ENCODE measurements at regions not wholly inside any gene's neighbourhood (a gene's known extent, or its start where the extent isn't known, plus 50 kb on each side); places are given as distances from the start of the nearest gene placed in this dataset.

DNA sequence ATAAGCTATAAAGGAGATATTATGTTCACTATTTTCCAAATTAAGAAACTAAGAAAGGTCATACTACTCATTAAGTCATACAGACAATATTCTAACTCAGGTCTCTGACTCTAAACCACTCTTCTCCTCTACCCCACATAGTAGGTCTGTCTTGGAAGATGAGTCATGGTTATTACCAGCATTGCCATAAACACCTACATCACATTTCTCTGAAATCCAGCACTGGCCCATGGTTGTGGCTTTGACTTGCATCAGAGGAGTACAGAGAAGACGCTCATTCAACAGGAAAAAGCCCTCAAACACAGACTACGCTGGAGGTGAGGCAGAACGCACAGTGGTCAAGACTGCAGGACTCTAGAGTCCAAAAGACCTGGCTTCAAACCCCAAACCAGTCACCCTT is 476.8 kb downstream of the COG6 start:
- POLR2A ChIA-PET = no interaction called here
- H3K36me3 ChIP-seq (ENCODE audit: control insufficient read depth, insufficient read depth, low read length) = no peaks in the 10 kb centered on the region
- no peak for DNase-seq (ENCODE audit: low read depth)
- no peak overlapping the region for H3K4me3 ChIP-seq (ENCODE audit: low read depth, low read length)
- TF ChIP-seq, protein P1, sequence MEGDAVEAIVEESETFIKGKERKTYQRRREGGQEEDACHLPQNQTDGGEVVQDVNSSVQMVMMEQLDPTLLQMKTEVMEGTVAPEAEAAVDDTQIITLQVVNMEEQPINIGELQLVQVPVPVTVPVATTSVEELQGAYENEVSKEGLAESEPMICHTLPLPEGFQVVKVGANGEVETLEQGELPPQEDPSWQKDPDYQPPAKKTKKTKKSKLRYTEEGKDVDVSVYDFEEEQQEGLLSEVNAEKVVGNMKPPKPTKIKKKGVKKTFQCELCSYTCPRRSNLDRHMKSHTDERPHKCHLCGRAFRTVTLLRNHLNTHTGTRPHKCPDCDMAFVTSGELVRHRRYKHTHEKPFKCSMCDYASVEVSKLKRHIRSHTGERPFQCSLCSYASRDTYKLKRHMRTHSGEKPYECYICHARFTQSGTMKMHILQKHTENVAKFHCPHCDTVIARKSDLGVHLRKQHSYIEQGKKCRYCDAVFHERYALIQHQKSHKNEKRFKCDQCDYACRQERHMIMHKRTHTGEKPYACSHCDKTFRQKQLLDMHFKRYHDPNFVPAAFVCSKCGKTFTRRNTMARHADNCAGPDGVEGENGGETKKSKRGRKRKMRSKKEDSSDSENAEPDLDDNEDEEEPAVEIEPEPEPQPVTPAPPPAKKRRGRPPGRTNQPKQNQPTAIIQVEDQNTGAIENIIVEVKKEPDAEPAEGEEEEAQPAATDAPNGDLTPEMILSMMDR (IDR thresholded peaks at IDR 0.05; ENCODE audit: insufficient read depth, low read depth, low read length) = no peak
- no peaks in the 10 kb centered on the region for H3K27me3 ChIP-seq (ENCODE audit: control insufficient read depth, insufficient read depth, low read length)
- CTCF ChIA-PET = interaction anchor here (1.1 kb wide), 1 partner anchor 12 kb away, joined by 3 read pairs; no protein-coding TSS in a partner anchor

DNA sequence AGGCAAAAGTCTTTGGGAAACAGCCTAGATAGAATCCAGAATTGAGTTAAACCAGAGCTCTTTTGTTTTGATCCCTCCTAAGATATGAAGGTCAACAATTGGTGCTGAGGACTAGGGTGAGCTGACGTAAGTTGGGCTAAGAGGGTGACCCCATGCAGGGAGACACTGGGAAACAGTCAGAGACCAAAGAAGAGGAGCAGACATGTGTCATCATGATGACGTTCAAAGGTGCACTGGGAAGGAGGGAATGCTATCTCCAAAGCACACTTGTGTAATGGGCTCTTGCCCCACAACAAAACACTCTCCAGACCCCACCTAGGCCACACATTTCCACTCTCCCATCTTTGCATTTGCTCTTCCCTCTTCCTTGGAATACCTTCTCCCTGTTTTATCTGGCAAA is 481.4 kb downstream of the COG6 start:
- TF ChIP-seq, protein P1 (IDR thresholded peaks at IDR 0.05; ENCODE audit: insufficient read depth, low read depth, low read length) = no peak
- Histone ChIP-seq H3K27me3 (ENCODE audit: control insufficient read depth, insufficient read depth, low read length) (no peaks in the 10 kb centered on the region), H3K4me3 (ENCODE audit: low read depth, low read length) (no peak overlapping the region), H3K36me3 (ENCODE audit: control insufficient read depth, insufficient read depth, low read length) (no peaks in the 10 kb centered on the region)
- ChIA-PET POLR2A (no interaction called here), CTCF (no interaction called here)
- DNase-seq (ENCODE audit: low read depth) = no peak

DNA sequence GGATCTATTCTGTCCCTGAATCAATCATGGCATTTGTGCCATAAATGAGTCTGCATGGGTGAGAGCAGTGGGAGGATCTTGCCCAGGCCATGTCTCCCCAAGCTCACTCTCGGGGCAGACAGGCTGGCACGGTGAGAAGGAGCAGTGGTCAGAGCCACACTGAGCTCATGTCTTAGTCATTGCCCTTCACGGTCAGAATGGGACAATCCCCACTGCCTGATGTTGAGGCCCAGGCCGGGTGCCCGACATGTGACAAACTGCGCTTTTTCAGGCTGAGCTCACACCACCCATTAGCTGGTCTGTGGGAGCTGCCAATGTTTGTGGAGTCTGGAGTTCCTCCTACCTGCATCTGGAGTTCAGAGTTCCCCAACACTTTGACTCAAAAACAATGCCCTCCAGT is 481.9 kb downstream of the COG6 start:
- Histone ChIP-seq H3K27me3 (ENCODE audit: control insufficient read depth, insufficient read depth, low read length) (no peaks in the 10 kb centered on the region), H3K4me3 (ENCODE audit: low read depth, low read length) (no peak overlapping the region), H3K36me3 (ENCODE audit: control insufficient read depth, insufficient read depth, low read length) (no peaks in the 10 kb centered on the region)
- ChIA-PET CTCF (no interaction called here), POLR2A (no interaction called here)
- no peak for DNase-seq (ENCODE audit: low read depth)
- TF ChIP-seq, protein P1 (IDR thresholded peaks at IDR 0.05; ENCODE audit: insufficient read depth, low read depth, low read length) = no peak

DNA sequence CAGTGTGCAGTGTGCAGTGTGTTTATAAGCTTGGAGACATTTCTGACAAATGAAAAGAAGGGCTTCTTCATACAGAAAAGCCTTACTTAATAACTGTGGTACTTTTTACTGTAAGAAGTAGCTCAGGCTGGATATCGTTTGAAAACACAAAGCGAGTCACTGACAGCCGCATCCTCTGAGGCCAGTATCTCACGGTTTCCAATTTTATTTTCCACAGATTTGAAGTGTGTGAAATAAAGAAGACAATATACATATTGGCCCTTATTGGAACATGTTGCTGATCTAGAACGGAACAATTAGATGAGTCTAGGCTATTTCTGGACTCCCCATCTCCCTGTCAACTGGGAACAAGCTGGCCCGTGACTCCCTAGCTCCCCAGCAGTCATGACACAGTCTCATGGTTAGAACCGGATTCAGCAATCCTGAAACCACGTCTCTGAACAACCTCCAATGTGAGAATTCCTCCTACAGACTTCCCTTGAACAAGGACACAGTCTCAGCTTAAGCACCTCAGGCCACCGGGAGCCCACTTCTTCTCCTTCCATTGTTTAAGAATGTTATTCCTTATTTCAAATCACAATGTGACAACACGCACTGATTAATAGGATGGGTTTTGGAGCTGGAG is 484.5 kb downstream of the COG6 start:
- DNase-seq (ENCODE audit: low read depth) = no peak
- ChIA-PET CTCF (interaction anchor here (0.9 to 2.2 kb wide), 2 partner anchors 10 to 26 kb away, joined by 3 to 6 read pairs; no protein-coding TSS in a partner anchor), POLR2A (no interaction called here)
- H3K36me3 ChIP-seq (ENCODE audit: control insufficient read depth, insufficient read depth, low read length) = no peaks in the 10 kb centered on the region
- TF ChIP-seq, protein P1 (IDR thresholded peaks at IDR 0.05; ENCODE audit: insufficient read depth, low read depth, low read length) = no peak
- 0 out of 2 replicates have a peak, but pooled peaks cover 2% of the 10 kb centered on the region for H3K27me3 ChIP-seq (ENCODE audit: control insufficient read depth, insufficient read depth, low read length)
- H3K4me3 ChIP-seq (ENCODE audit: low read depth, low read length) = no peak overlapping the region

DNA sequence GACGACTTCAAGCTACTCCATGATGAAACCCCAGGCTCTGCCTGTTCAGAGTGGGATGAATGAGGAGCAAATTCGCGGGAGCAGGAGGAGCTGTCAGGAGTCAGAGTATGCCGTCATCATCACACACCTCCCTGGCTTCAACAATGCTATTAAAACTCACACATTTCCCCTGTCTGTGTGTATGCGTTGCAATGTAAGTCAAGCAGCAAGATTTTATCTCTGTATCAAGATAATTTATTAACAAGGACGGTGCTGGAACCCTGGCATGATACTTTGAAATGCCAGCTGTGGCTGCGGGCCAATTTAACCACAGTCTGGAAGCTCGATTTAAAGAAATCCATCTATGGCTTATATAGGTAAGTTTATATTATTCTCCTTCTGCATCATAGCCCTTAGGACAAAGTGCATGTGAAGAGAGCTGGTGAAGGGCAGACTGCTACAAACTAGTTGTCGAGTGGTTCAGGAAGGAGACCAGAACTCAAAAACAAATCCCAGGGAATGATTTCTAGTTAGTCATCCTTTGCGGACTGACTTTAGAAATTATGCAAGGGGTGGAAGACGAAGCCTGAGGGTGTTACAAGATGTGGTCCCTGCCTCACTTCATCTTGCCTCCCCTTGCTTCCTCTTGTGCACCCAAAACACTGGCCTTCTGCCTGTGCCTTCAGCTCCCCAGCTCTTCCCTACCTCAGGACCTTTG is 486.5 kb downstream of the COG6 start:
- Histone ChIP-seq H3K36me3 (ENCODE audit: control insufficient read depth, insufficient read depth, low read length) (no peaks in the 10 kb centered on the region), H3K4me3 (ENCODE audit: low read depth, low read length) (no peak overlapping the region), H3K27me3 (ENCODE audit: control insufficient read depth, insufficient read depth, low read length) (0 out of 2 replicates have a peak, but pooled peaks cover 2% of the 10 kb centered on the region)
- CTCF ChIA-PET = interaction anchor here (2.2 kb wide), 1 partner anchor 12 kb away, joined by 6 read pairs; no protein-coding TSS in a partner anchor
- TF ChIP-seq, protein P1 (IDR thresholded peaks at IDR 0.05; ENCODE audit: insufficient read depth, low read depth, low read length) = no peak
- POLR2A ChIA-PET = no interaction called here
- no peak for DNase-seq (ENCODE audit: low read depth)
